NCI-H2107 treated with DMSO at 0.1 percent for 48 hours (cell line): ENCODE measurements at regions not wholly inside any gene's neighbourhood (a gene's known extent, or its start where the extent isn't known, plus 50 kb on each side); places are given as distances from the start of the nearest gene placed in this dataset.
A peak's percentile ranks its signal among the peaks of the same experiment; 100 is the strongest.
"Not testable (repeated sequence)": the region's sequence is repeated elsewhere in the genome, so short reads cannot be mapped to it uniquely, and the experiment has no call there.

Experiments used
- DNase-seq: peaks from one replicate; lab custom pipeline; 2025; ENCODE audit not compliant: unreplicated experiment; lab: John Stamatoyannopoulos, UW

GRCh38 chr4:111360906-111361305 lies 738.0 kb upstream of the PITX2 start:
- DNase-seq, result no peak

GRCh38 chr4:111362941-111363361 lies 740.1 kb upstream of the PITX2 start:
- no peak for DNase-seq

GRCh38 chr4:111377880-111378279 lies 755.0 kb upstream of the PITX2 start:
- not testable (repeated sequence) for DNase-seq

- DNase-seq, result no peak
Measured at GRCh38 chr4:111388561-111388960, 756.7 kb upstream of the FAM241A start.

- no peak for DNase-seq
Measured at GRCh38 chr4:111391829-111392228, 753.4 kb upstream of the FAM241A start.

- no peak for DNase-seq
Measured at GRCh38 chr4:111393781-111394180, 751.5 kb upstream of the FAM241A start.

- no peak for DNase-seq
Measured at GRCh38 chr4:111398906-111399330, 746.3 kb upstream of the FAM241A start.

- no peak for DNase-seq
Measured at GRCh38 chr4:111399623-111400022, 745.6 kb upstream of the FAM241A start.

GRCh38 chr4:111400741-111401140 lies 744.5 kb upstream of the FAM241A start:
- DNase-seq, result peak; percentile 15

- no peak for DNase-seq
Measured at GRCh38 chr4:111404673-111405072, 740.6 kb upstream of the FAM241A start.

- DNase-seq, result no peak
Measured at GRCh38 chr4:111405989-111406388, 739.3 kb upstream of the FAM241A start.

- DNase-seq, result no peak
Measured at GRCh38 chr4:111410571-111410970, 734.7 kb upstream of the FAM241A start.

GRCh38 chr4:111417521-111417920 lies 727.7 kb upstream of the FAM241A start:
- DNase-seq, result no peak

- DNase-seq, result no peak
Measured at GRCh38 chr4:111433441-111433840, 711.8 kb upstream of the FAM241A start.

GRCh38 chr4:111434586-111434985 lies 710.7 kb upstream of the FAM241A start:
- DNase-seq, result no peak

GRCh38 chr4:111435986-111436744 lies 709.1 kb upstream of the FAM241A start:
- no peak for DNase-seq

GRCh38 chr4:111441687-111442086 lies 703.6 kb upstream of the FAM241A start:
- no peak for DNase-seq

GRCh38 chr4:111444836-111445235 lies 700.4 kb upstream of the FAM241A start:
- not testable (repeated sequence) for DNase-seq

GRCh38 chr4:111449657-111450056 lies 695.6 kb upstream of the FAM241A start:
- no peak for DNase-seq

- DNase-seq, result no peak
Measured at GRCh38 chr4:111450867-111451266, 694.4 kb upstream of the FAM241A start.

GRCh38 chr4:111453216-111453615 lies 692.0 kb upstream of the FAM241A start:
- no peak for DNase-seq

- no peak for DNase-seq
Measured at GRCh38 chr4:111454961-111455360, 690.3 kb upstream of the FAM241A start.
